Astrocyte (in vitro differentiated cells and primary cell): ENCODE measurements at regions not wholly inside any gene's neighbourhood (a gene's known extent, or its start where the extent isn't known, plus 50 kb on each side); places are given as distances from the start of the nearest gene placed in this dataset.

Experiments used
- EZH2 ChIP-seq: IDR thresholded peaks from 2 replicates; pipeline ENCODE4 v1.6.1; 2012; ENCODE audit warnings: mild to moderate bottlenecking, low read length, inconsistent platforms; ENCODE audit not compliant: insufficient read depth
- TF ChIP-seq, protein P1 (sequence below): IDR thresholded peaks from 2 replicates; pipeline ENCODE4 v1.5.1; 2011; ENCODE audit warnings: low read depth, mild to moderate bottlenecking, inconsistent platforms, low read length, moderate library complexity; ENCODE audit not compliant: insufficient read depth

- TF ChIP-seq, protein P1, sequence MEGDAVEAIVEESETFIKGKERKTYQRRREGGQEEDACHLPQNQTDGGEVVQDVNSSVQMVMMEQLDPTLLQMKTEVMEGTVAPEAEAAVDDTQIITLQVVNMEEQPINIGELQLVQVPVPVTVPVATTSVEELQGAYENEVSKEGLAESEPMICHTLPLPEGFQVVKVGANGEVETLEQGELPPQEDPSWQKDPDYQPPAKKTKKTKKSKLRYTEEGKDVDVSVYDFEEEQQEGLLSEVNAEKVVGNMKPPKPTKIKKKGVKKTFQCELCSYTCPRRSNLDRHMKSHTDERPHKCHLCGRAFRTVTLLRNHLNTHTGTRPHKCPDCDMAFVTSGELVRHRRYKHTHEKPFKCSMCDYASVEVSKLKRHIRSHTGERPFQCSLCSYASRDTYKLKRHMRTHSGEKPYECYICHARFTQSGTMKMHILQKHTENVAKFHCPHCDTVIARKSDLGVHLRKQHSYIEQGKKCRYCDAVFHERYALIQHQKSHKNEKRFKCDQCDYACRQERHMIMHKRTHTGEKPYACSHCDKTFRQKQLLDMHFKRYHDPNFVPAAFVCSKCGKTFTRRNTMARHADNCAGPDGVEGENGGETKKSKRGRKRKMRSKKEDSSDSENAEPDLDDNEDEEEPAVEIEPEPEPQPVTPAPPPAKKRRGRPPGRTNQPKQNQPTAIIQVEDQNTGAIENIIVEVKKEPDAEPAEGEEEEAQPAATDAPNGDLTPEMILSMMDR: no peak
- TF ChIP-seq EZH2: no peak
Observed at GRCh38 chr4:152239216-152239615, 296.7 kb downstream of the FBXW7 start.
